GM19467 (cell line): ENCODE measurements at regions not wholly inside any gene's neighbourhood (a gene's known extent, or its start where the extent isn't known, plus 50 kb on each side); places are given as distances from the start of the nearest gene placed in this dataset.

ENCODE experiments used
- ATAC-seq: cut with Tn5 transposase; IDR thresholded peaks from one replicate; pipeline ENCODE4 v1.9.1; 2021; ENCODE audit warnings: mild to moderate bottlenecking, moderate library complexity; ENCODE audit not compliant: unreplicated experiment

GRCh38 chr3:106371971-106372805, 503.4 kb upstream of the CBLB start:
- ATAC-seq, result no peak

GRCh38 chr3:106372806-106373190, 504.0 kb upstream of the CBLB start:
- ATAC-seq, result no peak

GRCh38 chr3:106376016-106376570, 507.3 kb upstream of the CBLB start:
- no peak for ATAC-seq

GRCh38 chr3:106379251-106379750, 510.5 kb upstream of the CBLB start:
- no peak for ATAC-seq

- no peak for ATAC-seq
Observed at GRCh38 chr3:106380232-106380631, 511.4 kb upstream of the CBLB start.

GRCh38 chr3:106381286-106381938, 512.6 kb upstream of the CBLB start:
- no peak for ATAC-seq

GRCh38 chr3:106381939-106382335, 513.1 kb upstream of the CBLB start:
- no peak for ATAC-seq

- ATAC-seq, result no peak
Observed at GRCh38 chr3:106386050-106386449, 517.2 kb upstream of the CBLB start.

GRCh38 chr3:106392915-106393314, 524.1 kb upstream of the CBLB start:
- ATAC-seq, result no peak

- no peak for ATAC-seq
Observed at GRCh38 chr3:106397006-106397405, 528.2 kb upstream of the CBLB start.

- ATAC-seq, result no peak
Observed at GRCh38 chr3:106398891-106399600, 530.2 kb upstream of the CBLB start.

- ATAC-seq, result no peak
Observed at GRCh38 chr3:106399761-106400160, 530.9 kb upstream of the CBLB start.

GRCh38 chr3:106401666-106402490, 533.1 kb upstream of the CBLB start:
- ATAC-seq, result no peak

- ATAC-seq, result no peak
Observed at GRCh38 chr3:106403371-106404145, 534.7 kb upstream of the CBLB start.

GRCh38 chr3:106413683-106414082, 544.9 kb upstream of the CBLB start:
- no peak for ATAC-seq

GRCh38 chr3:106420628-106421027, 551.8 kb upstream of the CBLB start:
- ATAC-seq, result peak; percentile 49

GRCh38 chr3:106421426-106421825, 552.6 kb upstream of the CBLB start:
- ATAC-seq, result no peak

- no peak for ATAC-seq
Observed at GRCh38 chr3:106421909-106422308, 553.1 kb upstream of the CBLB start.

GRCh38 chr3:106423321-106424225, 554.8 kb upstream of the CBLB start:
- ATAC-seq, result no peak
